NB4 (cell line): ENCODE measurements at regions not wholly inside any gene's neighbourhood (a gene's known extent, or its start where the extent isn't known, plus 50 kb on each side); places are given as distances from the start of the nearest gene placed in this dataset.

Experiments used
- DNase-seq: peaks from one replicate; pipeline ENCODE4 v3.0.0; 2010; ENCODE audit warnings: low read depth
- H3K4me3 ChIP-seq: one replicate; pipeline ENCODE4 v1.5.1; 2011; ENCODE audit warnings: mild to moderate bottlenecking, low read depth, low read length, moderate library complexity
- MAX ChIP-seq: IDR thresholded peaks from 2 replicates; pipeline ENCODE4 v1.6.1; 2011; ENCODE audit warnings: low read depth, low read length
- MYC ChIP-seq: IDR thresholded peaks from 2 replicates; pipeline ENCODE4 v1.6.1; 2011; ENCODE audit warnings: low read depth, low read length
- POLR2A ChIP-seq: IDR thresholded peaks from 2 replicates; pipeline ENCODE4 v1.6.1; 2011; ENCODE audit warnings: mild to moderate bottlenecking; ENCODE audit not compliant: insufficient read length; ENCODE audit errors: extremely low read depth
- TF ChIP-seq, protein P1 (sequence below): IDR thresholded peaks from one replicate; pipeline ENCODE4 v1.5.1; 2012; ENCODE audit warnings: low read depth, low read length

- DNase-seq: no peak
- H3K4me3 ChIP-seq: no peak overlapping the region
- TF ChIP-seq MYC (no peak), MAX (no peak), POLR2A (no peak)
- TF ChIP-seq, protein P1, sequence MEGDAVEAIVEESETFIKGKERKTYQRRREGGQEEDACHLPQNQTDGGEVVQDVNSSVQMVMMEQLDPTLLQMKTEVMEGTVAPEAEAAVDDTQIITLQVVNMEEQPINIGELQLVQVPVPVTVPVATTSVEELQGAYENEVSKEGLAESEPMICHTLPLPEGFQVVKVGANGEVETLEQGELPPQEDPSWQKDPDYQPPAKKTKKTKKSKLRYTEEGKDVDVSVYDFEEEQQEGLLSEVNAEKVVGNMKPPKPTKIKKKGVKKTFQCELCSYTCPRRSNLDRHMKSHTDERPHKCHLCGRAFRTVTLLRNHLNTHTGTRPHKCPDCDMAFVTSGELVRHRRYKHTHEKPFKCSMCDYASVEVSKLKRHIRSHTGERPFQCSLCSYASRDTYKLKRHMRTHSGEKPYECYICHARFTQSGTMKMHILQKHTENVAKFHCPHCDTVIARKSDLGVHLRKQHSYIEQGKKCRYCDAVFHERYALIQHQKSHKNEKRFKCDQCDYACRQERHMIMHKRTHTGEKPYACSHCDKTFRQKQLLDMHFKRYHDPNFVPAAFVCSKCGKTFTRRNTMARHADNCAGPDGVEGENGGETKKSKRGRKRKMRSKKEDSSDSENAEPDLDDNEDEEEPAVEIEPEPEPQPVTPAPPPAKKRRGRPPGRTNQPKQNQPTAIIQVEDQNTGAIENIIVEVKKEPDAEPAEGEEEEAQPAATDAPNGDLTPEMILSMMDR: no peak
Measured at GRCh38 chr5:2019716-2020115, 137.0 kb upstream of the IRX4 start.

GRCh38 chr5:2018390-2018724 lies 135.6 kb upstream of the IRX4 start:
- no peak for DNase-seq
- H3K4me3 ChIP-seq: no peak overlapping the region
- TF ChIP-seq MYC: no peak
- TF ChIP-seq MAX: no peak
- TF ChIP-seq, protein P1: no peak
- no peak for TF ChIP-seq POLR2A

- TF ChIP-seq MYC (no peak), MAX (0 out of 2 replicates have a peak, but pooled peaks have one; percentile 13)
- TF ChIP-seq, protein P1: peak; percentile 72
- H3K4me3 ChIP-seq: no peak overlapping the region
- DNase-seq: peak; percentile 54
Measured at GRCh38 chr5:2017540-2018389, 135.0 kb upstream of the IRX4 start.

- TF ChIP-seq MAX (no peak), MYC (no peak), POLR2A (no peak)
- TF ChIP-seq, protein P1: no peak
- no peak for DNase-seq
Measured at GRCh38 chr5:2015961-2016360, 133.2 kb upstream of the IRX4 start.

GRCh38 chr5:2015124-2015848 lies 132.6 kb upstream of the IRX4 start:
- H3K4me3 ChIP-seq: no peak overlapping the region
- TF ChIP-seq, protein P1: no peak
- no peak for TF ChIP-seq MYC
- no peak for TF ChIP-seq MAX
- TF ChIP-seq POLR2A: no peak
- DNase-seq: no peak

More at GRCh38 chr5:2015961-2016360, 133.2 kb upstream of the IRX4 start:
- no peak overlapping the region for H3K4me3 ChIP-seq
